ENCODE measurements at regions not wholly inside any gene's neighbourhood (a gene's known extent, or its start where the extent isn't known, plus 50 kb on each side); places are given as distances from the start of the nearest gene placed in this dataset.

DNA sequence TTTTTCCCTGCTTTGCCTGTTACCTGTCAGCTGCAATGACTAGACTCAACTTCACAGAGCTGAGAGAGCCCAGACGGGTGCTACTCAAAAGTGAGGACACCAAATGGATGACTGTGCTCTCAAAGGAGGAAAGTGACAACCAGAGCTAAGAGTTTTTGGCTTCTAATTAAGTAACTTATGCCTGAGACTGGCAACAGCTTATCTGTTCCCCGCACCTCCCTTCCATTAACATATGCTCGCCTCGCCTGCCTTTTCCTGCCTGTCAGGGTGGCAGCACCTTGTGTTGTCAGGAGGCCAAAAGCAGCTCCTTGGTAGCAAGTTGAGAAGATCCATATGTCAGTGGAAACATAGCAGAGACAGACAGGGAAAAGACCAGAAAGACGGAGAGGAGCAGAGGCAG lies 573.9 kb upstream of the KIRREL3 start:
- no peak overlapping the region for H3K4me3 ChIP-seq (ENCODE audit: low read depth, low read length)
- DNase-seq (ENCODE audit: low read depth): no peak
- TF ChIP-seq, protein P1, sequence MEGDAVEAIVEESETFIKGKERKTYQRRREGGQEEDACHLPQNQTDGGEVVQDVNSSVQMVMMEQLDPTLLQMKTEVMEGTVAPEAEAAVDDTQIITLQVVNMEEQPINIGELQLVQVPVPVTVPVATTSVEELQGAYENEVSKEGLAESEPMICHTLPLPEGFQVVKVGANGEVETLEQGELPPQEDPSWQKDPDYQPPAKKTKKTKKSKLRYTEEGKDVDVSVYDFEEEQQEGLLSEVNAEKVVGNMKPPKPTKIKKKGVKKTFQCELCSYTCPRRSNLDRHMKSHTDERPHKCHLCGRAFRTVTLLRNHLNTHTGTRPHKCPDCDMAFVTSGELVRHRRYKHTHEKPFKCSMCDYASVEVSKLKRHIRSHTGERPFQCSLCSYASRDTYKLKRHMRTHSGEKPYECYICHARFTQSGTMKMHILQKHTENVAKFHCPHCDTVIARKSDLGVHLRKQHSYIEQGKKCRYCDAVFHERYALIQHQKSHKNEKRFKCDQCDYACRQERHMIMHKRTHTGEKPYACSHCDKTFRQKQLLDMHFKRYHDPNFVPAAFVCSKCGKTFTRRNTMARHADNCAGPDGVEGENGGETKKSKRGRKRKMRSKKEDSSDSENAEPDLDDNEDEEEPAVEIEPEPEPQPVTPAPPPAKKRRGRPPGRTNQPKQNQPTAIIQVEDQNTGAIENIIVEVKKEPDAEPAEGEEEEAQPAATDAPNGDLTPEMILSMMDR (IDR thresholded peaks at IDR 0.05; ENCODE audit: insufficient read depth, low read depth, low read length): no peak

DNA sequence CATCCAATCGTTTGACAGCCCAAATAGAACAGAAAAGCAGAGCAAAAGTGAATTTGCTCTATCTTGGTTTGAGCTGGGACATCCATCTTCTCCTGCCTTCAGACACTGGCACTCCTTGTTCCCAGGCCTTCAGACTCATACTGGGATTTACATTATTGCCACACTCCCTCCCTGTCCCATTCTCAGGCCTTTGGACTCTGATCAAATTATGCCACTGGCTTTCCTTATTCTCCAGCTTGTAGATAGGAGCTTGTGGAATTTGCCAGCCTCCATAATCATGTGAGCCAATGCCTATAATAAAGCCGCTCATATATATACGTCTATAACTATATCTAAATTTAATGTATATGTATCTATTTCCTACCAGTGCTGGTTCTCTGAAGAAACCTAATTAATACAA lies 568.3 kb upstream of the KIRREL3 start:
- DNase-seq (ENCODE audit: low read depth): no peak
- TF ChIP-seq, protein P1 (IDR thresholded peaks at IDR 0.05; ENCODE audit: insufficient read depth, low read depth, low read length): no peak

DNA sequence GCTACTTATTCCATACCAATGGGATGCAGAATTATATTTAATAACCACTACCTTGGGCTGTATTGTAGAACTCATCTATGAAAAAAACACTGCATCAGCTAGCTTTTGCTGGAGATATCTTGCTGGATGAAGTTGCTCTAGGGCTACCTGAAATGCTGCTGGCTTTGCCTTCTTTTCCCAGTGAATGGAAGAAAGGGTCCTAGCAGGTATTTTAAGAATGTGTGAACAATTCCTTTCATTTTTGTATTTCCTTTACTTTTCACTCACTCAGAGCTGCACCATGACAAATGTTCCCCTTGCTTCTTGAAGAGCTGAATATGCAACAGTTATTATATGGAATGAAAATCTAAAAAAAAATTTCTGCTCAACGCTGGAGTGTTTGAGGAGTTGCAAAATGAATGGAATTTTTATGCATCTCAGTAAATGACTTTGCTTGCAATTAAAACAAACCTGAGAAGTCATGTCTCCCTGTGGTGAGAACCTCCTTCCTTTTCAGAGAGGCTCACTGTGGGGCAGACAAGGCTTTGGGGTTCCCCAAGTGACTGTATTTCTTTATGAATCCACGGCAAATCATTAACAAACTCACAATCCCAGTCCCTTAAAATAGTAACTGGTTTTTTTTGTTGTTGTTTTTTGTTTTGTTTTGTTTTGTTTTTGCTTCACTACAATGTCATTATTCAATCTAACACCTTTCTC lies 566.8 kb upstream of the KIRREL3 start:
- no peak overlapping the region for H3K4me3 ChIP-seq (ENCODE audit: low read depth, low read length)
- TF ChIP-seq, protein P1 (IDR thresholded peaks at IDR 0.05; ENCODE audit: insufficient read depth, low read depth, low read length): no peak
- DNase-seq (ENCODE audit: low read depth): no peak

More for the DNA sequence above, 568.3 kb upstream of the KIRREL3 start:
- no peak overlapping the region for H3K4me3 ChIP-seq (ENCODE audit: low read depth, low read length)

DNA sequence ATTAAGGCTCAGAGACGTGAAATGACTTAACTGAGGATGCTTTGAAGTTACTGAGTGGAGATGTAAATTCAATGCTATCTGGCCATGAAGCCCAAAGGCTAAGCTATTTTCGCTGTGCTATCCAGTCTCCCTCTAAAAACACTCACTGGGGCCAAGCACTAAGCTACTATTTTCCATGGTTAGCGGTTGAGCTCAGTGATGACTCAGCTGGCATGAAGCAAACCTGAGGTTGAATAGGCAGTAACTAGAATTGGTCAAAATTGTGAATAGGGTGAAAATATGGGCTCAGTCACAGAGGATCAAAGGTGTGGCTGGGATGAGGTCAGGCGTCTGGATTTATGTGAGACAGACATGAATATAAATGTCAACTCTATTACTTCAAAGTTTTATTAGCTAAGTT lies 564.2 kb upstream of the KIRREL3 start:
- no peak for DNase-seq (ENCODE audit: low read depth)
- TF ChIP-seq, protein P1 (IDR thresholded peaks at IDR 0.05; ENCODE audit: insufficient read depth, low read depth, low read length): no peak
- H3K4me3 ChIP-seq (ENCODE audit: low read depth, low read length): no peak overlapping the region

DNA sequence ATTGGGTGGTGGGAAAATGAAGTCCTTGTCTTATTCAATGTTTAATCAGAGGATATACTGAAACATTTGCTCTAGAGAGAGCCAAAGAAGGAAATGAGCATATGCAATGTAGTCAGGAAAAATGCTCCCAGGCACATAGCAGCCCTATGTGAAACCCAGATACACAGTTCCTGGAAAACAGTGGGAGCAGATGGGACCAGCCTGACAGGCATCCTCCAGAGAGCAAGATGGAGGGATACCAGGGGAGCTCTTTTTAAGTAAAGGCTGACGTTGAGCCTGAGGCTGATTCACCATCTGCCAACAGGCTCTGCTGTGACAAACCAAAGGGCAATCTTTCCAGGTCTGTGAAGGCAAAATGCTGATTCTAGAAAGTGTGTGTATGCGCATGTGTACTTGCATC lies 559.4 kb upstream of the KIRREL3 start:
- no peak for DNase-seq (ENCODE audit: low read depth)
- TF ChIP-seq, protein P1 (IDR thresholded peaks at IDR 0.05; ENCODE audit: insufficient read depth, low read depth, low read length): no peak
- no peak overlapping the region for H3K4me3 ChIP-seq (ENCODE audit: low read depth, low read length)

DNA sequence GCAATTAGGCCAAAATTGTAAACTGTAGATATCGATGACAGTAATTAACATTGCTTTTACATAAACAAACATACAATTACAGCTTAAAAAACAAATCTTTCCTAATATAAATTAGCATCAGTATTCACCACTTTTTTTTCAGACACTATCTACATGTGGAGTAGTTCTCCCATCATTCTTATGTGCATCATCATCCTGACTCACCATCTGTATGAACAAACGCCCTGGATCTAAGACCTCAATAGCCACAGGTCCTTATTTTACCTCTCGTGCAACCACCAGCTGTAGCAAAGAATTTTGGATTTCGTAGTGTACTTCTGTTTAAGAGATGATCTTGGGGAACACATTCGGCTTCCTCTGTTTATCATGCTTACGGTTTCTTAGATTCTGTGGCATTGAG lies 551.9 kb upstream of the KIRREL3 start:
- no peak for DNase-seq (ENCODE audit: low read depth)
- H3K4me3 ChIP-seq (ENCODE audit: low read depth, low read length): no peak overlapping the region
- TF ChIP-seq, protein P1 (IDR thresholded peaks at IDR 0.05; ENCODE audit: insufficient read depth, low read depth, low read length): no peak

DNA sequence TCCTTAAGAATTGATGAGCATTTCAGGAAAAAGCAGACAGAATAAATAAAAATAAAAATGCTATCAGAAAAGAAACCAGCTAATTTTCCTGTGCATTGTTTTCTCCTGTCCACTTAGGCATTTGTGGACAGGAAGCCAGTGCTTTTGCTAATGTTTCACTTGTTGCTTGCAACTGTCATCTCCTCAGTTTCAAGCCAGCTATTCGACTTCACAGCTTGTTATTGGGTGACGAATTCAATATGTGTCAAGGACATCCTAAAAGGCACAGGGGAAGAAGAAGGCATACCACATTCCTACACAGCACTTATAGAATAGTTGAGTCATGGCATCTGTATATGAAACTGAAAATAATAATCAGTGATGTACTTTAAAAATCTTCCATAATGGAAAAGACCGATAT lies 530.6 kb upstream of the KIRREL3 start:
- TF ChIP-seq, protein P1 (IDR thresholded peaks at IDR 0.05; ENCODE audit: insufficient read depth, low read depth, low read length): no peak
- DNase-seq (ENCODE audit: low read depth): no peak
- H3K4me3 ChIP-seq (ENCODE audit: low read depth, low read length): no peak overlapping the region

Measured in fibroblast of villous mesenchyme (primary cell).